Peyer's patch (tissue), 4 donors: ENCODE measurements at regions not wholly inside any gene's neighbourhood (a gene's known extent, or its start where the extent isn't known, plus 50 kb on each side); places are given as distances from the start of the nearest gene placed in this dataset.

Source experiments
- CTCF ChIP-seq, 6 experiments: fragments of 450-650 bp in 4 of 6; fragments of 200-600 bp in 2 of 6; sonication (generic) in 1 of 6; IDR thresholded peaks; one replicate each; pipeline ENCODE4 v1.5.1; 2017 to 2019; ENCODE audit warnings: antibody characterized with exemption in 6 of 6, mild to moderate bottlenecking in 3 of 6, moderate library complexity in 1 of 6
- POLR2A ChIP-seq, 2 donors: fragments of 450-650 bp; IDR thresholded peaks; one replicate each; pipeline ENCODE4 v1.5.1; 2017; ENCODE audit warnings: antibody characterized with exemption in 2 of 2, mild to moderate bottlenecking in 2 of 2, moderate library complexity in 2 of 2

- TF ChIP-seq POLR2A (IDR thresholded peaks at IDR 0.05): no peak
- no peak for TF ChIP-seq CTCF (IDR thresholded peaks at IDR 0.05)
Measured at GRCh38 chr12:92324849-92325500, 179.3 kb upstream of the BTG1 start.
